ENCODE measurements at regions not wholly inside any gene's neighbourhood (a gene's known extent, or its start where the extent isn't known, plus 50 kb on each side); places are given as distances from the start of the nearest gene placed in this dataset.

DNA sequence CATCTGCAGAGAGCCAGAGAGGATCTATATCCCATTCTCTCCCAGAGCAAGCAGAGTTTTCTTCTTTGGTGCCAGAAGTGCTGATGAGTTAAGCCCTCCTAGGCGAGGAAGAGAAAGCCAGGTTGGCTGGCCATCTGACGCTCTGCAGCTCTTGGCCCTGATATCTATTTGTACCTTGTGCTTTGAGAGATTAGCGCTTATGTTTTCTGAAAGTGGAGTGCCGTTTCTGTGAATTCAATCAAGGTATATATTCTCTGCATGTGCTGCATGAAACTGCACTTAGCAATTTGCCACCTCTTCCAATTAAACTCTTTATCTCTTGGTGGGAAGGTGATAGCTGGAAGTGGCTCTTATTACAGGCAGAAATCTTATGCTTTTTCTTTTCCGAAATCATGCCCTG lies 177.5 kb downstream of the LPIN1 start:
- no peak overlapping the region for H3K27ac ChIP-seq (ENCODE audit: low read depth, low read length)
- no peak overlapping the region for H3K4me2 ChIP-seq (ENCODE audit: low read length)
- H3K4me1 ChIP-seq (ENCODE audit: control insufficient read depth in 1 of 2, insufficient read depth in 2 of 2, low read length in 2 of 2): no peaks in the 10 kb centered on the region
- TF ChIP-seq JUND (IDR thresholded peaks at IDR 0.05) (no peak), ZBTB33 (IDR thresholded peaks at IDR 0.05; ENCODE audit: extremely low read depth, insufficient replicate concordance, low read length) (no peak), CTCF (IDR thresholded peaks at IDR 0.05 in 2 of 3, conservative IDR thresholded peaks at IDR 0.05 in 1 of 3; ENCODE audit: borderline replicate concordance in 1 of 3, insufficient read depth in 1 of 3, low read depth in 2 of 3, low read length in 2 of 3) (no peak), CBX3 (IDR thresholded peaks at IDR 0.05; ENCODE audit: low read depth) (no peak), RAD21 (IDR thresholded peaks at IDR 0.05; ENCODE audit: low read depth) (no peak), FOSL1 (IDR thresholded peaks at IDR 0.05; ENCODE audit: low read depth) (no peak), YY1 (IDR thresholded peaks at IDR 0.05; ENCODE audit: extremely low read depth, insufficient replicate concordance, low read depth, low read length) (no peak), POLR2A (IDR thresholded peaks at IDR 0.05; ENCODE audit: borderline replicate concordance, extremely low read depth, insufficient read depth, insufficient read length) (no peak), EZH2 (IDR thresholded peaks at IDR 0.05) (no peak)
- TF ChIP-seq, protein P1, sequence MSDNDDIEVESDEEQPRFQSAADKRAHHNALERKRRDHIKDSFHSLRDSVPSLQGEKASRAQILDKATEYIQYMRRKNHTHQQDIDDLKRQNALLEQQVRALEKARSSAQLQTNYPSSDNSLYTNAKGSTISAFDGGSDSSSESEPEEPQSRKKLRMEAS (IDR thresholded peaks at IDR 0.05): no peak
- ATAC-seq: no peak
- BruUV-seq (replicated peaks): no TSS peak
- H3K79me2 ChIP-seq (ENCODE audit: insufficient read depth, low read length): no peaks in the 10 kb centered on the region
- ChIA-PET POLR2A (no interaction called here), RAD21 (ENCODE audit: low non-redundant PET in 1 of 2, low total read pairs in 2 of 2, uncharacterized antibody in 2 of 2, unreplicated experiment in 2 of 2) (no interaction called here), CTCF (no interaction called here)
- no peaks in the 10 kb centered on the region for H3K9me2 ChIP-seq (ENCODE audit: insufficient read depth)
- H2AFZ ChIP-seq (ENCODE audit: low read depth, low read length, poor library complexity, severe bottlenecking): no peak overlapping the region
- H3K4me3 ChIP-seq (replicated peaks in 1 of 2; ENCODE audit: low read depth in 1 of 2, low read length in 2 of 2): no peak overlapping the region
- H3K36me3 ChIP-seq (ENCODE audit: control insufficient read depth in 1 of 2, insufficient read depth in 2 of 2, low read length in 2 of 2): no peaks in the 10 kb centered on the region
- H3K9me3 ChIP-seq (ENCODE audit: control insufficient read depth in 1 of 2, insufficient read depth in 1 of 2, low read depth in 1 of 2, low read length in 2 of 2): no peaks in the 10 kb centered on the region
- H3K27me3 ChIP-seq (ENCODE audit: insufficient read depth, low read length): no peaks in the 10 kb centered on the region; the same call in 1 of the 2 replicates
- intact Hi-C loops (cut with micrococcal nuclease): no loop called here
- no peak overlapping the region for H3K9ac ChIP-seq (ENCODE audit: low read length)
- H4K20me1 ChIP-seq (ENCODE audit: insufficient read depth): no peaks in the 10 kb centered on the region
- no peak for DNase-seq (ENCODE audit: low read depth, low spot score)
